Upper lobe of left lung (tissue), 4 donors: ENCODE measurements at regions not wholly inside any gene's neighbourhood (a gene's known extent, or its start where the extent isn't known, plus 50 kb on each side); places are given as distances from the start of the nearest gene placed in this dataset.

Source experiments
- CTCF ChIP-seq, 6 experiments: fragments of 450-650 bp in 4 of 6; fragments of 200-600 bp in 2 of 6; sonication (generic) in 2 of 6; IDR thresholded peaks; one replicate each; pipeline ENCODE4 v1.5.1; 2016 to 2019; ENCODE audit warnings: antibody characterized with exemption in 6 of 6
- POLR2A ChIP-seq, 4 donors: fragments of 450-650 bp; IDR thresholded peaks; one replicate each; pipeline ENCODE4 v1.5.1; 2016 to 2017; ENCODE audit warnings: antibody characterized with exemption in 4 of 4, mild to moderate bottlenecking in 2 of 4
- POLR2AphosphoS5 ChIP-seq, 2 donors: sonication (generic); formaldehyde crosslinking; IDR thresholded peaks; one replicate each; pipeline ENCODE4 v1.5.1; 2017; ENCODE audit warnings: antibody characterized with exemption in 2 of 2

GRCh38 chr9:87111010-87111409 is 163.7 kb upstream of the GAS1 start:
- TF ChIP-seq CTCF (IDR thresholded peaks at IDR 0.05) (no peak), POLR2AphosphoS5 (IDR thresholded peaks at IDR 0.05) (no peak), POLR2A (IDR thresholded peaks at IDR 0.05) (no peak)
